Gastrocnemius medialis (tissue), 4 donors: ENCODE measurements at regions not wholly inside any gene's neighbourhood (a gene's known extent, or its start where the extent isn't known, plus 50 kb on each side); places are given as distances from the start of the nearest gene placed in this dataset.
"Not testable (repeated sequence)": the region's sequence is repeated elsewhere in the genome, so short reads cannot be mapped to it uniquely, and the experiment has no call there.

ENCODE experiments used
- ATAC-seq, 2 donors: fragments of 150-250 bp; one replicate each; pipeline ENCODE4 v1.9.1; 2016
- DNase-seq, 2 donors: peaks; one replicate each; pipeline ENCODE4 v3.0.0-alpha.2; 2019
- H3K27ac ChIP-seq, 4 donors: fragments of 200-600 bp; sonication (generic); 1 replicate in 1 of 4; 2 replicates in 3 of 4; pipeline ENCODE4 v1.5.1; 2016 to 2018; ENCODE audit warnings: mild to moderate bottlenecking in 2 of 4, moderate library complexity in 1 of 4
- H3K27me3 ChIP-seq, 3 donors: fragments of 200-600 bp; sonication (generic) in 2 of 3; 1 replicate in 1 of 3; 2 replicates in 2 of 3; pipeline versions ENCODE4 v1.5.1 to v1.6.0; 2016 to 2019; ENCODE audit warnings: mild to moderate bottlenecking in 1 of 3, moderate library complexity in 1 of 3
- H3K36me3 ChIP-seq, 2 donors: fragments of 200-600 bp; sonication (generic) in 1 of 2; one replicate each; pipeline ENCODE4 v1.5.1; 2017 to 2018
- H3K4me1 ChIP-seq, 2 donors: fragments of 200-600 bp; sonication (generic) in 1 of 2; one replicate each; pipeline ENCODE4 v1.5.1; 2016 to 2017; ENCODE audit warnings: mild to moderate bottlenecking in 2 of 2
- H3K4me3 ChIP-seq, 4 donors: fragments of 200-600 bp; sonication (generic) in 3 of 4; 1 replicate in 1 of 4; 2 replicates in 3 of 4; pipeline ENCODE4 v1.5.1; 2016 to 2019; ENCODE audit warnings: mild to moderate bottlenecking in 2 of 4
- H3K9me3 ChIP-seq, 3 donors: fragments of 200-600 bp; sonication (generic) in 2 of 3; 1 replicate in 1 of 3; 2 replicates in 2 of 3; pipeline ENCODE4 v1.5.1; 2016 to 2019
- POLR2A ChIP-seq, 2 donors: fragments of 450-650 bp; IDR thresholded peaks; one replicate each; pipeline ENCODE4 v1.6.1; 2017; ENCODE audit warnings: antibody characterized with exemption in 2 of 2, mild to moderate bottlenecking in 2 of 2, moderate library complexity in 2 of 2
- in situ Hi-C, 4 donors: fragments of 200-750 bp; cut with MboI; loops; one replicate each; pipeline versions ENCODE4 v1.15.0 to v1.8.0; 2017; ENCODE audit warnings: low sequenced_read_pairs in 4 of 4
- intact Hi-C: fragments of 100-400 bp; cut with DNase I; formaldehyde crosslinking; loops from one replicate; pipeline ENCODE4 v1.15.1; 2023; ENCODE audit warnings: low total_unique reads
- TF ChIP-seq, protein P1 (sequence below), 5 experiments: fragments of 450-650 bp in 3 of 5; fragments of 200-600 bp in 2 of 5; sonication (generic) in 2 of 5; IDR thresholded peaks in 4 of 5; conservative IDR thresholded peaks in 1 of 5; 1 replicate in 4 of 5; 2 replicates in 1 of 5; pipeline ENCODE4 v1.5.1; 2016 to 2019; ENCODE audit warnings: antibody characterized with exemption in 5 of 5, mild to moderate bottlenecking in 3 of 5, moderate library complexity in 3 of 5

GRCh38 chr7:52184006-52184703, 851.3 kb upstream of the POM121L12 start:
- Histone ChIP-seq H3K4me1 (no peaks in the 10 kb centered on the region), H3K36me3 (no peaks in the 10 kb centered on the region), H3K27me3 (no peaks in the 10 kb centered on the region), H3K27ac (no peak overlapping the region), H3K4me3 (no peak overlapping the region), H3K9me3 (no peaks in the 10 kb centered on the region)
- TF ChIP-seq POLR2A (IDR thresholded peaks at IDR 0.05) = no peak
- TF ChIP-seq, protein P1, sequence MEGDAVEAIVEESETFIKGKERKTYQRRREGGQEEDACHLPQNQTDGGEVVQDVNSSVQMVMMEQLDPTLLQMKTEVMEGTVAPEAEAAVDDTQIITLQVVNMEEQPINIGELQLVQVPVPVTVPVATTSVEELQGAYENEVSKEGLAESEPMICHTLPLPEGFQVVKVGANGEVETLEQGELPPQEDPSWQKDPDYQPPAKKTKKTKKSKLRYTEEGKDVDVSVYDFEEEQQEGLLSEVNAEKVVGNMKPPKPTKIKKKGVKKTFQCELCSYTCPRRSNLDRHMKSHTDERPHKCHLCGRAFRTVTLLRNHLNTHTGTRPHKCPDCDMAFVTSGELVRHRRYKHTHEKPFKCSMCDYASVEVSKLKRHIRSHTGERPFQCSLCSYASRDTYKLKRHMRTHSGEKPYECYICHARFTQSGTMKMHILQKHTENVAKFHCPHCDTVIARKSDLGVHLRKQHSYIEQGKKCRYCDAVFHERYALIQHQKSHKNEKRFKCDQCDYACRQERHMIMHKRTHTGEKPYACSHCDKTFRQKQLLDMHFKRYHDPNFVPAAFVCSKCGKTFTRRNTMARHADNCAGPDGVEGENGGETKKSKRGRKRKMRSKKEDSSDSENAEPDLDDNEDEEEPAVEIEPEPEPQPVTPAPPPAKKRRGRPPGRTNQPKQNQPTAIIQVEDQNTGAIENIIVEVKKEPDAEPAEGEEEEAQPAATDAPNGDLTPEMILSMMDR (IDR thresholded peaks at IDR 0.05 in 4 of 5, conservative IDR thresholded peaks at IDR 0.05 in 1 of 5) = no peak
- ATAC-seq (no peak), DNase-seq (no peak)
- in situ Hi-C loops = no loop called here
- intact Hi-C loops = no loop called here

GRCh38 chr7:52179934-52180333, 855.5 kb upstream of the POM121L12 start:
- Histone ChIP-seq H3K4me3 (no peak overlapping the region), H3K4me1 (no peaks in the 10 kb centered on the region), H3K27ac (no peak overlapping the region), H3K9me3 (no peaks in the 10 kb centered on the region), H3K27me3 (no peaks in the 10 kb centered on the region), H3K36me3 (no peaks in the 10 kb centered on the region)
- in situ Hi-C loops = no loop called here
- TF ChIP-seq, protein P1 (IDR thresholded peaks at IDR 0.05 in 4 of 5, conservative IDR thresholded peaks at IDR 0.05 in 1 of 5) = no peak
- TF ChIP-seq POLR2A (IDR thresholded peaks at IDR 0.05) = no peak
- DNase-seq (no peak), ATAC-seq (no peak)
- intact Hi-C loops = no loop called here

DNA sequence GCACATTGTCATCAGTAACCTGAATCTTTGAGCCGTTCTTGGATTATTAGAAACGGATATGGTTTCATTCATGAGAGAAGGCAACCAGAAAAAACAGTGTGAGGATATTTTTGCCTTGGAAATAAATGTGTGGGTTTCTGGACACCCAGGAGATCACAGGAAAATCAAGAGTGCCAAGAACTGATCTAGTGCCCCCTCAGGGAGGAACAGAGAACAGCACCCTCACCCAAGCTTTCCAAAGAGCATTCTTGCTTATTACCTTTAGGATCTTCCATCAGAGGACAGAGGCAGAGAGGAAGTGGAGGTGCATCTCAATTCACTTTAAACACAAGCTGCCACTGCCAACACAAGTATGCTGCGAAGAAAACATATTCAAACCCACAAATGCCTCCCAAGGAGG, 851.5 kb upstream of the COBL start:
- DNase-seq = no peak
- no peaks in the 10 kb centered on the region for H3K4me1 ChIP-seq
- no peak overlapping the region for H3K4me3 ChIP-seq
- no peaks in the 10 kb centered on the region for H3K9me3 ChIP-seq
- no peak for ATAC-seq
- H3K36me3 ChIP-seq = no peaks in the 10 kb centered on the region
- H3K27me3 ChIP-seq = no peaks in the 10 kb centered on the region
- no peak for TF ChIP-seq POLR2A (IDR thresholded peaks at IDR 0.05)
- TF ChIP-seq, protein P1 (IDR thresholded peaks at IDR 0.05 in 4 of 5, conservative IDR thresholded peaks at IDR 0.05 in 1 of 5) = no peak
- intact Hi-C loops = no loop called here
- H3K27ac ChIP-seq = no peak overlapping the region
- in situ Hi-C loops = no loop called here

GRCh38 chr7:52163311-52163710, 846.7 kb upstream of the COBL start:
- DNase-seq (no peak), ATAC-seq (no peak)
- in situ Hi-C loops = no loop called here
- H3K9me3 ChIP-seq = no peaks in the 10 kb centered on the region
- TF ChIP-seq, protein P1 (IDR thresholded peaks at IDR 0.05 in 4 of 5, conservative IDR thresholded peaks at IDR 0.05 in 1 of 5) = no peak
- TF ChIP-seq POLR2A (IDR thresholded peaks at IDR 0.05) = no peak
- H3K4me1 ChIP-seq = no peaks in the 10 kb centered on the region
- H3K27me3 ChIP-seq = no peaks in the 10 kb centered on the region
- intact Hi-C loops = no loop called here
- H3K27ac ChIP-seq = no peak overlapping the region
- H3K36me3 ChIP-seq = no peaks in the 10 kb centered on the region
- no peak overlapping the region for H3K4me3 ChIP-seq

- Histone ChIP-seq H3K4me1 (no peaks in the 10 kb centered on the region), H3K36me3 (no peaks in the 10 kb centered on the region), H3K27me3 (no peaks in the 10 kb centered on the region), H3K27ac (no peak overlapping the region), H3K9me3 (no peaks in the 10 kb centered on the region), H3K4me3 (no peak overlapping the region)
- ATAC-seq (no peak), DNase-seq (no peak)
- intact Hi-C loops (no loop called here), in situ Hi-C loops (no loop called here)
- no peak for TF ChIP-seq POLR2A (IDR thresholded peaks at IDR 0.05)
- TF ChIP-seq, protein P1 (IDR thresholded peaks at IDR 0.05 in 4 of 5, conservative IDR thresholded peaks at IDR 0.05 in 1 of 5) = no peak
Observed at GRCh38 chr7:52161483-52161882, 844.9 kb upstream of the COBL start.

- H3K27me3 ChIP-seq, intact Hi-C loops, DNase-seq, H3K4me3 ChIP-seq, H3K4me1 ChIP-seq, ATAC-seq, H3K9me3 ChIP-seq, H3K36me3 ChIP-seq, H3K27ac ChIP-seq, in situ Hi-C loops: not testable (repeated sequence)
Observed at GRCh38 chr7:52159421-52159820, 842.8 kb upstream of the COBL start.
